Panc1 (cell line): ENCODE measurements at regions not wholly inside any gene's neighbourhood (a gene's known extent, or its start where the extent isn't known, plus 50 kb on each side); places are given as distances from the start of the nearest gene placed in this dataset.

Experiments
- ATAC-seq: fragments of 200-7000 bp; cut with Tn5 transposase; 2 replicates; pipeline ENCODE4 v1.9.1; 2020; ENCODE audit warnings: mild to moderate bottlenecking, moderate library complexity
- BruUV-seq: library from RNA; stranded (reverse); fragments of 400-500 nt; replicated peaks from 2 replicates; lab custom pipeline; 2021; lab: Mats Ljungman, UMichigan
- CTCF ChIA-PET: fragments of 300-600 bp; sonication (Branson Sonifier 250); formaldehyde crosslinking; loops from one replicate; lab custom pipeline; 2022; ENCODE audit warnings: antibody characterized with exemption; lab: Charles Lee
- POLR2A ChIA-PET: fragments of 300-600 bp; sonication (Branson Sonifier 250); formaldehyde crosslinking; loops from one replicate; lab custom pipeline; 2022; ENCODE audit warnings: antibody characterized with exemption; lab: Charles Lee
- DNase-seq: peaks from one replicate; pipeline ENCODE4 v3.0.0-alpha.2; 2010; ENCODE audit warnings: low read depth, low spot score
- H3K27ac ChIP-seq: 2 replicates; pipeline ENCODE4 v1.5.1; 2011; ENCODE audit warnings: mild to moderate bottlenecking, low read length, inconsistent platforms
- H3K27me3 ChIP-seq: fragments of 200-500 bp; sonication (Bioruptor generic); 2 replicates; pipeline ENCODE4 v1.6.0; 2014; ENCODE audit warnings: low read length, inconsistent platforms; ENCODE audit not compliant: control insufficient read depth, insufficient read depth
- H3K36me3 ChIP-seq: fragments of 200-500 bp; sonication (Bioruptor generic); 2 replicates; pipeline ENCODE4 v1.5.1; 2014; ENCODE audit warnings: inconsistent platforms, mild to moderate bottlenecking, low read length, moderate library complexity; ENCODE audit not compliant: control insufficient read depth, insufficient read depth
- H3K4me1 ChIP-seq: 2 replicates; pipeline ENCODE4 v1.5.1; 2011; ENCODE audit warnings: inconsistent platforms, mild to moderate bottlenecking, low read length, moderate library complexity; ENCODE audit not compliant: control insufficient read depth, insufficient read depth
- H3K4me3 ChIP-seq, 2 experiments: 2 replicates each; pipeline ENCODE4 v1.5.1; 2011 to 2012; ENCODE audit warnings: low read depth in 2 of 2, low read length in 2 of 2, mild to moderate bottlenecking in 2 of 2, inconsistent platforms in 1 of 2, moderate library complexity in 1 of 2
- H3K9me3 ChIP-seq: fragments of 200-500 bp; sonication (Bioruptor generic); 2 replicates; pipeline ENCODE4 v1.5.1; 2014; ENCODE audit warnings: low read depth, mild to moderate bottlenecking, inconsistent platforms, low read length, moderate library complexity; ENCODE audit not compliant: control insufficient read depth, insufficient read depth
- POLR2AphosphoS5 ChIP-seq: IDR thresholded peaks from 2 replicates; pipeline ENCODE4 v1.6.1; 2012; ENCODE audit warnings: mild to moderate bottlenecking, low read depth, low read length, moderate library complexity
- SIN3A ChIP-seq: IDR thresholded peaks from 2 replicates; pipeline ENCODE4 v1.6.1; 2012; ENCODE audit warnings: low read depth, mild to moderate bottlenecking, low read length, moderate library complexity, borderline replicate concordance; ENCODE audit not compliant: insufficient read depth
- TCF7L2 ChIP-seq: IDR thresholded peaks from 2 replicates; pipeline ENCODE4 v1.6.1; 2011; ENCODE audit warnings: mild to moderate bottlenecking, low read depth, low read length, inconsistent platforms
- in situ Hi-C: cut with HindIII; loops from 2 replicates; pipeline ENCODE4 v1.10.0; 2016; ENCODE audit warnings: low sequenced_read_pairs, low pct_unique_long_range_greater_than_20kb
- intact Hi-C: fragments of 100-400 bp; cut with micrococcal nuclease; formaldehyde crosslinking; loops from one replicate; pipeline ENCODE4 v1.10.0; 2022; ENCODE audit not compliant: unreplicated experiment
- TF ChIP-seq, protein P1 (sequence below), 2 experiments: IDR thresholded peaks; 2 replicates each; pipeline ENCODE4 v1.6.1; 2011 to 2012; ENCODE audit warnings: low read depth in 2 of 2, control low read depth in 1 of 2, low read length in 1 of 2, mild to moderate bottlenecking in 1 of 2, moderate library complexity in 1 of 2; ENCODE audit not compliant: insufficient read depth in 1 of 2
- TF ChIP-seq, protein P2 (sequence below): fragments of 450-650 bp; IDR thresholded peaks from 2 replicates; pipeline ENCODE4 v1.5.1; 2017; ENCODE audit warnings: mild to moderate bottlenecking

- TF ChIP-seq TCF7L2 = no peak
- TF ChIP-seq, protein P1, sequence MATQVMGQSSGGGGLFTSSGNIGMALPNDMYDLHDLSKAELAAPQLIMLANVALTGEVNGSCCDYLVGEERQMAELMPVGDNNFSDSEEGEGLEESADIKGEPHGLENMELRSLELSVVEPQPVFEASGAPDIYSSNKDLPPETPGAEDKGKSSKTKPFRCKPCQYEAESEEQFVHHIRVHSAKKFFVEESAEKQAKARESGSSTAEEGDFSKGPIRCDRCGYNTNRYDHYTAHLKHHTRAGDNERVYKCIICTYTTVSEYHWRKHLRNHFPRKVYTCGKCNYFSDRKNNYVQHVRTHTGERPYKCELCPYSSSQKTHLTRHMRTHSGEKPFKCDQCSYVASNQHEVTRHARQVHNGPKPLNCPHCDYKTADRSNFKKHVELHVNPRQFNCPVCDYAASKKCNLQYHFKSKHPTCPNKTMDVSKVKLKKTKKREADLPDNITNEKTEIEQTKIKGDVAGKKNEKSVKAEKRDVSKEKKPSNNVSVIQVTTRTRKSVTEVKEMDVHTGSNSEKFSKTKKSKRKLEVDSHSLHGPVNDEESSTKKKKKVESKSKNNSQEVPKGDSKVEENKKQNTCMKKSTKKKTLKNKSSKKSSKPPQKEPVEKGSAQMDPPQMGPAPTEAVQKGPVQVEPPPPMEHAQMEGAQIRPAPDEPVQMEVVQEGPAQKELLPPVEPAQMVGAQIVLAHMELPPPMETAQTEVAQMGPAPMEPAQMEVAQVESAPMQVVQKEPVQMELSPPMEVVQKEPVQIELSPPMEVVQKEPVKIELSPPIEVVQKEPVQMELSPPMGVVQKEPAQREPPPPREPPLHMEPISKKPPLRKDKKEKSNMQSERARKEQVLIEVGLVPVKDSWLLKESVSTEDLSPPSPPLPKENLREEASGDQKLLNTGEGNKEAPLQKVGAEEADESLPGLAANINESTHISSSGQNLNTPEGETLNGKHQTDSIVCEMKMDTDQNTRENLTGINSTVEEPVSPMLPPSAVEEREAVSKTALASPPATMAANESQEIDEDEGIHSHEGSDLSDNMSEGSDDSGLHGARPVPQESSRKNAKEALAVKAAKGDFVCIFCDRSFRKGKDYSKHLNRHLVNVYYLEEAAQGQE (IDR thresholded peaks at IDR 0.05; ENCODE audit: insufficient read depth in 1 of 2, low read depth in 2 of 2, low read length in 1 of 2) = no peak
- no peak for TF ChIP-seq SIN3A
- TF ChIP-seq, protein P2, sequence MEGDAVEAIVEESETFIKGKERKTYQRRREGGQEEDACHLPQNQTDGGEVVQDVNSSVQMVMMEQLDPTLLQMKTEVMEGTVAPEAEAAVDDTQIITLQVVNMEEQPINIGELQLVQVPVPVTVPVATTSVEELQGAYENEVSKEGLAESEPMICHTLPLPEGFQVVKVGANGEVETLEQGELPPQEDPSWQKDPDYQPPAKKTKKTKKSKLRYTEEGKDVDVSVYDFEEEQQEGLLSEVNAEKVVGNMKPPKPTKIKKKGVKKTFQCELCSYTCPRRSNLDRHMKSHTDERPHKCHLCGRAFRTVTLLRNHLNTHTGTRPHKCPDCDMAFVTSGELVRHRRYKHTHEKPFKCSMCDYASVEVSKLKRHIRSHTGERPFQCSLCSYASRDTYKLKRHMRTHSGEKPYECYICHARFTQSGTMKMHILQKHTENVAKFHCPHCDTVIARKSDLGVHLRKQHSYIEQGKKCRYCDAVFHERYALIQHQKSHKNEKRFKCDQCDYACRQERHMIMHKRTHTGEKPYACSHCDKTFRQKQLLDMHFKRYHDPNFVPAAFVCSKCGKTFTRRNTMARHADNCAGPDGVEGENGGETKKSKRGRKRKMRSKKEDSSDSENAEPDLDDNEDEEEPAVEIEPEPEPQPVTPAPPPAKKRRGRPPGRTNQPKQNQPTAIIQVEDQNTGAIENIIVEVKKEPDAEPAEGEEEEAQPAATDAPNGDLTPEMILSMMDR = no peak
- no peak for TF ChIP-seq POLR2AphosphoS5
- BruUV-seq = no TSS peak
- Histone ChIP-seq H3K36me3 (no peaks in the 10 kb centered on the region), H3K27ac (no peak overlapping the region), H3K4me3 (no peak overlapping the region), H3K27me3 (no peaks in the 10 kb centered on the region), H3K4me1 (no peaks in the 10 kb centered on the region), H3K9me3 (no peaks in the 10 kb centered on the region)
- DNase-seq (no peak), ATAC-seq (no peak)
- ChIA-PET POLR2A (no interaction called here), CTCF (no interaction called here)
- in situ Hi-C loops = no loop called here
- intact Hi-C loops = no loop called here
Observed at GRCh38 chr1:187853505-187853904, 1024.8 kb downstream of the PLA2G4A start.

GRCh38 chr1:187854457-187854856 is 1025.7 kb downstream of the PLA2G4A start:
- no peaks in the 10 kb centered on the region for H3K4me1 ChIP-seq
- CTCF ChIA-PET = no interaction called here
- intact Hi-C loops = no loop called here
- no peak overlapping the region for H3K27ac ChIP-seq
- TF ChIP-seq POLR2AphosphoS5 = no peak
- TF ChIP-seq, protein P1 (IDR thresholded peaks at IDR 0.05; ENCODE audit: insufficient read depth in 1 of 2, low read depth in 2 of 2, low read length in 1 of 2) = no peak
- TF ChIP-seq TCF7L2 = no peak
- no peak for TF ChIP-seq SIN3A
- TF ChIP-seq, protein P2 = no peak
- ATAC-seq (no peak), DNase-seq (no peak)
- no TSS peak for BruUV-seq
- in situ Hi-C loops = no loop called here
- no peaks in the 10 kb centered on the region for H3K27me3 ChIP-seq
- no peaks in the 10 kb centered on the region for H3K36me3 ChIP-seq
- POLR2A ChIA-PET = no interaction called here
- H3K9me3 ChIP-seq = no peaks in the 10 kb centered on the region
- no peak overlapping the region for H3K4me3 ChIP-seq
